Germinal center (tissue), 1 donor: ENCODE measurements at regions not wholly inside any gene's neighbourhood (a gene's known extent, or its start where the extent isn't known, plus 50 kb on each side); places are given as distances from the start of the nearest gene placed in this dataset.
"Not testable (repeated sequence)": the region's sequence is repeated elsewhere in the genome, so short reads cannot be mapped to it uniquely, and the experiment has no call there.

Experiments
- DNase-seq: peaks from one replicate; pipeline ENCODE4 v3.0.0; 2012; ENCODE audit warnings: mixed read lengths, low spot score

DNA sequence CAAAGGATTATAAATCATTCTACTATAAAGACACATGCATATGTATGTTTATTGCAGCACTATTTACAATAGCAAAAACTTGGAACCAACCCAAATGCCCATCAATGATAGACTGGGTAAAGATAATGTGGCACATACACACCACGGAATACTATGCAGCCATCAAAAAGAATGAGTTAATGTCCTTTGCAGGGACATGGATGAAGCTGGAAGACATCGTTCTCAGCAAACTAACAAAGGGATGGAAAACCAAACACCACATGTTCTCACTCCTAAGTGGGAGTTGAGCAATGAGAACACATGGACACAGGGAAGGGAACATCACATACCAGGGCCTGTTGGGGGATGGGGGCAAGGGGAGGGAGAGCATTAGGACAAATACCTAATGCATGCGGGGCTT lies 133.2 kb downstream of the ATXN3L start:
- not testable (repeated sequence) for DNase-seq

GRCh38 chrX:13180807-13181206 lies 136.4 kb upstream of the FAM9C start:
- DNase-seq = no peak

DNA sequence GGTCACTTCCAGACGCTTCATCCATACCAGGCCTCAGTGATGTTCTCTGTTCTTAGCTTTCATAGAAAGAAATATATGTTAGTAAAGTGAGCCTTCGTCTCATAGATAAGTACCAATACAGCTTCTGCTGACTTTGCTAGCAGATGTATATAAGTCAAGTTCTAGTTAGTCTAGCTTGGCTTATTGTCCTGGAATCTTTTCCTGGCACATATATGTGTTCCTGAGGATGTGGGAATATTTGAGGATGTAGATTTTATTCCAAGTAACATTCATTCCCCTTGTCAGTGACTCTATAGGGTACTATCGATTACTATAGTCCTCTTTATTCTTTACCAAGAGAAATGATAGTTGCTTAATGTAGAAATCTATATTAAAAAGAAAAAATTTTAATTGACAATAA lies 135.2 kb upstream of the FAM9C start:
- no peak for DNase-seq

GRCh38 chrX:13179100-13179499 lies 134.7 kb upstream of the FAM9C start:
- no peak for DNase-seq

GRCh38 chrX:13177921-13178566 lies 133.6 kb upstream of the FAM9C start:
- no peak for DNase-seq

DNA sequence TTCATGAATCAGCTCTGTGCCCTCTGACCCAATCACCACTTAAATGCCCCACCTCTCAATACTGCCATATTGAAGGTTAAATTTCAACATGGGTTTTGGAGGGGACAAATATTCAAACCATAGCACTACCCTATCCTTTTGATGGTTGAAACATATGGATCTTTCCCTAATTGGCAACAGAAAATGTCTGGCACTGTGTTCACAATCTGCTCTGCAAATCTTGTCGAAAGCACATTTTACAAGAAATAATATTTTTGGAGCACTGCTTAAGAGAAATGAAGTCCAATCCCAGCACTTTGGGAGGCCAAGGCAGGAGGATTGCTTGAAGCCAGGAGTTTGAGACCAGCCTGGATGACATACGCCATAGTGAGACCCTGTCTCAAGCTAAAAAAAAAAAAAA lies 130.6 kb upstream of the FAM9C start:
- DNase-seq = no peak

DNA sequence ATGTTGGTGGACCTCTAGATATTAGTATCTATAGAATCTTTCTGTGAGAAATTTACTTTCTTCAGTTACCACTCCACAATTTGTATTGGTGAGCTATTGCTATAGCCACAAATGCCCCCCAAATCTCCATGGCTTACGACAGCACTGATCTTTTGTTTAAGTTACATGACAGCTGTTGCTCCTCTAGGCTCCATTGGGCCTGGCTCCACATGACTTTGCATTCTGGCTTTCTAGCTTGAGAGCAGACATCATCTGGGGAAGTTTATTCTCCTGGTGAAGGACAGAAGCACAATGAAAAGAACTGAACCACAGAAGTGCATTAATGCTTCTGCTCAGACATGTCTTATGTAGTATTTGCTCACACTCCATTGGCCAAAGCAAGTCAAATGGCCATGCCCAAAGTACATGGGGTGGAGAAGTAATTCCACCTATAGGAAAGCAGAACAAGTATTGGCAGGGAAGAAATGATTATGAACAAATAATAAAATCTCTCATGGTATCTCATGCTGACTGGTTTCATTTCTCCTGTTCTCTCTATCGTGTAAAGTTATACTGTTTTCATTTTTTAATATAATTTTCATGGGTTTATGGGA lies 126.6 kb upstream of the FAM9C start:
- DNase-seq = no peak

GRCh38 chrX:13169684-13170083 lies 125.3 kb upstream of the FAM9C start:
- DNase-seq = no peak

- DNase-seq = no peak
Observed at GRCh38 chrX:13168269-13168668, 123.8 kb upstream of the FAM9C start.

GRCh38 chrX:13167481-13168231 lies 123.2 kb upstream of the FAM9C start:
- no peak for DNase-seq

GRCh38 chrX:13165266-13166189 lies 121.1 kb upstream of the FAM9C start:
- DNase-seq = no peak

GRCh38 chrX:13164611-13165010 lies 120.2 kb upstream of the FAM9C start:
- DNase-seq = no peak

GRCh38 chrX:13162772-13163410 lies 118.5 kb upstream of the FAM9C start:
- DNase-seq = no peak

DNA sequence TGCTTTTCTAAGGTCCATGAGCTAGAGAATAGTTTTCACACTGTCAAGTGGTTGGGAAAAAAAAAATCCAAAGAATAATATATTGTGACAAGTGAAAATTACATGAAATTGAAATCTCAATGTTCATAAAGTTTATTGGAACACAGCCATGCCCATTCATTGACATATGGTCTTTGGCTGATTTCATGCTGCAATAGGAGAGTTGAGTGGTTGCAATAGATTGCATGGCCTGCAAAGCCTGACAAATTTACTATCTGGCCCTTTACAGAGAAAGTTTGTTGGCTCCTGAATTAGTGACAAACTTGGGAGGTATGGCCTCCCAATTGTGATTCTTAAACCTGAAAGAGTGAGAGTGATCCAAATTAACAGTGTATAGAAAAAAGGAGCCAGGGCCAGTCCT lies 115.5 kb upstream of the FAM9C start:
- DNase-seq = no peak

- no peak for DNase-seq
Observed at GRCh38 chrX:13158911-13159310, 114.5 kb upstream of the FAM9C start.

- not testable (repeated sequence) for DNase-seq
Observed at GRCh38 chrX:13155550-13155949, 111.1 kb upstream of the FAM9C start.

DNA sequence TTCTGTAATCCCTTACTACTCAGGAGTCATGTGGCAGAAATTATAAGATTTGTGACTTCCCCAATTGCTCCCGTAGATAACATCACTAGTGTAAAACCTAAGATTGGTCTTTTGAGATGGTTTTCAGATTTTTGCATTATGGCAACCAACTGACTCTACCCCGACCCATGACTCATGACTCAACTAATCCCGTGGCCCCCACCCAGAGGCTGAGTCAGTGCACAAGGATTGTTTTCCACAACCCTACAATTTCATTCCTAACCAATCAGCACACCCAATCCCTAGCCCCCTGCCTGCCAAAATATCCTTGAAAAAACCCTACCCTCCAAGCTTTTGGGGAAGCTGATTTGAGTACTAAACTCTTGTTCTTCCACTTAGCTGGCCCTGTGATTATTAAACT lies 109.4 kb upstream of the FAM9C start:
- no peak for DNase-seq

DNA sequence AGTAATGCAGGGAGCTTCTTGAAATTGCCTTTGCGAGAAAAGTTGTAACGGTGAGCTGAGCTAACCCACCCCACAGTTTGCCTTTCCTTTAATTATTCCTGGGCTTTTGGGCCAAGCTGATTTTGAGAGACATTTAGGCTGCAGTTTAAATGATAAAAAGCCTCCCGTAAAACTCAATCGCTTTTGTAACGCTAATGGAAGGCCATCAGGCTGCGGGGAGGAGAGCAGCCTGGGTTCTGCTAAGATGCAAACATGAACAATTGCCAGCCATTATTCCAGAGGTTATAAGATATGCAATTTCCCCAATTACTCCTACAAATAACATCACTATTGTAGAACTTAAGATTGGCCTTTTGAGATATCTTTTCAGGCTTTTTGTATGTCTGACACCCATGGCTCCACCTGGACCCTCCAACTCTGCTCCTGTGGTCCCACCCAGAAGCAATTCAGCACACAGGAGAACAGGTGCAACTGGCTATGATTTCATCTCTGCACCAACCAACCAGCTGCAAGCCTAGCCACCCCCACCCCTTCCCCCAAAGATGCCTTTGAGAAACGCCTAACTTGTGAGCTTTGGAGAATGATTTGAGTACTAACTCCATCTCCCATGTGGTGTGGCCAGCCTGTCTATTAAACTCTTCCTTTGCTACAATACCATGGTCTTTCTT lies 108.2 kb upstream of the FAM9C start:
- no peak for DNase-seq

- DNase-seq = no peak
Observed at GRCh38 chrX:13151828-13152517, 107.6 kb upstream of the FAM9C start.

GRCh38 chrX:13149702-13150350 lies 105.4 kb upstream of the FAM9C start:
- no peak for DNase-seq
